ENCODE measurements at regions not wholly inside any gene's neighbourhood (a gene's known extent, or its start where the extent isn't known, plus 50 kb on each side); places are given as distances from the start of the nearest gene placed in this dataset.
"Not testable (repeated sequence)": the region's sequence is repeated elsewhere in the genome, so short reads cannot be mapped to it uniquely, and the experiment has no call there.

DNA sequence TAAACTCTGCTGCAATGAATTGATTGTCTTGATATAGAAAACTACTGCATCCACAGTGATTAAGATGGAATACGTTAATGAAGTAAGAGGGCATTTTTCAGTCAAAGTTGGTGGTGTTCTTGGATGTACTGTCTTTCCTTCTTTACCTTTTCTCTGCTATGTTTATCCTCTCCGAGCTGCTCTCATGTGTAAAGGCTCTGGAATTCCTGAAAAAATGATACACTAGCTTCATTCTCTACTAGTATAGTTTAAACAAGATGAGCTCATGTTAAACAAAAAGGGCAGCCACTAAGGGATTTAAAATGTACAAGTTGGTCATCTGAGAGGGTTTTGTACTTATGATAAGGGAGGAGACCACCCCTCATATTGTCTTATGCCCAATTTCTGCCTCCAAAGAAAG is 504.6 kb upstream of the NECTIN3 start:
- no peak for DNase-seq

- no peak for DNase-seq
These were observed 503.4 kb upstream of the NECTIN3 start for GRCh38 chr3:110568246-110568645.

- no peak for DNase-seq
These were observed 502.5 kb upstream of the NECTIN3 start for GRCh38 chr3:110569073-110569472.

DNA sequence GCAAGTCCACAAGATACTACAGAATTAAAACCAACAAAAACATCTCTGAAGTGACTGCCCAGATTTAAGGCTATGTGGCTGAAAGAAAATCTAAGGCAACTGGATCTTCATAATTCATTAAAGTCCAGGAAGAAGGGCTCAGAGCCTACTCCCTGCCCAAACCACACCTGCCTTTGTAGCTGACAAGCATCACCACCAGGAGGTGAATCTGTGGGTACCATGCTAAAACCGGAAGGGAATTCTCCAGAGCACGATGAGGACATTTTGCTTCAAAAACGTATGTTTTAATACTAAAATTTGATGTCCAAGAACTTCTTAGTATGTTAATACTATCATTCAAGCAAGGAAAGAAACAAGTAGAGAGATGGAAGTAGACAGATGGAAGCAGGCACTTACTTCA is 495.9 kb upstream of the NECTIN3 start:
- DNase-seq, result no peak

GRCh38 chr3:110576960-110577359 is 494.7 kb upstream of the NECTIN3 start:
- no peak for DNase-seq

GRCh38 chr3:110577854-110578253 is 493.8 kb upstream of the NECTIN3 start:
- no peak for DNase-seq

DNA sequence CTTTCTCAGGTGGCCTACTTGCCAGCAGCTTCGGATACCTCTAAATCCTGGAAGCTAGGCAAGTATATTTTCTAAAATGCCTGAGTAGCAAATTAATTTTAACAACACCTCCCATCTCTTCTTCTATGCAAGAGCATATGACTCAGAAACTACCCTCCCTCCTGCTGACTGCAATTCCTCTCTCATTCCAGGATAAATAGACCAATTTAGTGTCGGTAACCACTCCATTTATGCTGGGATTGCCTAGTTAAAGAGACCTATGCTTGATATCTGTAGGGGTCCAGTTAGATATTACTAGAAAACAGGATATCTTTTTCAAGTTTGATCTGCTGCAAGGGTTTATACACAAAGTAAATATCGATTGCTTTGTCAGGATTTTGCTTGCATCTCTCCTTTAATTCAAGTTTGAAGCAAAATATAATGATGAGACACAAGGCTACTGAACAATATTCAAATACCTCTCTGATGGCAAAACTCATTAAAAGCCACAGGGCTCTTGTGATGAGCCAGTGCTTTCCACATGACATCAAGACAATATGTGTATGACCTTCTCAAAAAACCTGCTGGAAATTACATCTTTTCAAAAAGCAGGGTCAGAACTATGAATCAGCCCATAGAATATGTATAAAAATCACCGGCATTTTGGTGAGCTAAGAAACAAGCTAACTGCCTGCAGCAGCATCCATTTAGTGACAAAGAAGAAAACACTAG is 491.6 kb upstream of the NECTIN3 start:
- no peak for DNase-seq

DNA sequence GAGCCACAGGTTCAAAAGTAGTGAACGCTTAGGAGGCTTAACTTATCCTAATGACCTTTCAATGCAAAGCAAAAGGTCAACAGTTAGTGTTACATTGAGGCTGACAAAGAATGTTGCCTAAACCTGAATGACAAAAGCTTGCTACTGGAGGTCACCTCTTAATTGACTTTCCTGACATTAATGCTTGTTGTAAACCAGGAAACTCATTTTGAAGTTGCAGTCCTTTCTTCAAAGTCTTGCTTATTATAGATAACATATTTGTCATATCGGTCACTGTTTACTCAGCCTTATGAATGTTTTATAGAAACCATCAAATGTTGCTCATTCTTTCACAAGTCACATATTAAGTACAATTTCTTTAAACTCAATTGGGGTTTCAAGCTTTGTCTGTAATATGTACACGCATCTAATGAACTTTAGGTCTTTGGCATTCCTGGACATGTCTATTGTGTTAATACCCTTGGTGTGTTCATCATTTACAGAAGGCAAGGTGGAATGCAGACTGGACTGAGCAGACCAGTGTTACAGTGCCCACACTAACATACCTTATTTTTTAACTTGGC is 488.2 kb upstream of the NECTIN3 start:
- no peak for DNase-seq

DNA sequence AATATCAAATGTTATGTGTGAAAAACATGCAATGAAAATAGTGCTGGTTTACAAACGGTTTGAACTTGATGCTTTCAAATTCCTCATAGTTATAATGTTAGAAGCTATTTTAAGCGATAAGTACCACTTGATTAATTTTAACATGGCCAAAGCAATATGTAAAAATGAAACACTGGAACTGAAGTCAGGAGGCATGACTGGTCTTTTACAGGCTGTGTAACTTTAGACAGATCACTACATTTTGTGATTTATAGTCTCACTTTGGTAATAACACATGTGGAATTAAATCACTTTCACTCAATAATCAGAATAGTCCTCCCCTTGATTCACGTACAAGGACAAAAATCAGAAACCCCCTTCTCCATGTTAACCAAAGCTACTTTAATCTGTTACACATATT is 482.7 kb upstream of the NECTIN3 start:
- no peak for DNase-seq

DNA sequence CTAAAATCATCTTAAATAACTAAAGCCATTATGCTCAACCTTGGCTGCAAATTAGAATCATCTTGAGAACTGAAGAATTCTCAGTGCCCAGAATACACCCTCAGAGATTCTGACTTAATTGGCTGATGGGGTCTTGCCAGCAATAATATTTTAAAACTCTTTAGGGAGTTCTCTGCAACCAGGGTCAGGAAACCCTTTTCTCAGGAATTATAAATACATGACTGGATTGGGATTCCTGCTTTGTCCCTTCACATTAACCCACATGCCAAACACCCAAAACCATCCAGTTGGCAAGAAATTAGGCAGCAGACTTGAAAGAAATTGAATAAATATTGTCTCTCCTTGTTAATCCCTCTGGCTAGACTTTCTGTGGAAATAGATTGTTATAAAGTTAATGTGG is 482.3 kb upstream of the NECTIN3 start:
- no peak for DNase-seq

DNA sequence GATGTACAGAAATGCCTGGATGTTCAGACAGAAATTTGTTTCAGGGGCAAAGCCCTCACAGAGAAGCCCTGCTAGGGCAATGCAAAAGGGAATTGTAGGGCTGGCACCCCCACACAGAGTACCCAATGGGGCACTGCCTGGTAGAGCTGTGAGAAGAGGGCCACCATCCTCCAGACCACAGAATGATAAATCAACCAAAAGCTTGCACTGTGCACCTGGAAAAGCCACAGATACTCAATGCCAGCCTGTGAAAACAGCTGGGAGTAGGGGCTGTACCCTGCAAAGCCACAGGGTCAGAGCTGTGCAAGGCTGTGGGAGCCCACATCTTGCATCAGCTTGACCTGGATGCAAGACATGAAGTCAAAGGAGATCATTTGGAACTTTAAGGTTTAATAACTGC is 477.9 kb upstream of the NECTIN3 start:
- DNase-seq, result no peak

- no peak for DNase-seq
These were observed 472.6 kb upstream of the NECTIN3 start for GRCh38 chr3:110598847-110599490.

GRCh38 chr3:110608566-110608965 is 463.1 kb upstream of the NECTIN3 start:
- no peak for DNase-seq

DNA sequence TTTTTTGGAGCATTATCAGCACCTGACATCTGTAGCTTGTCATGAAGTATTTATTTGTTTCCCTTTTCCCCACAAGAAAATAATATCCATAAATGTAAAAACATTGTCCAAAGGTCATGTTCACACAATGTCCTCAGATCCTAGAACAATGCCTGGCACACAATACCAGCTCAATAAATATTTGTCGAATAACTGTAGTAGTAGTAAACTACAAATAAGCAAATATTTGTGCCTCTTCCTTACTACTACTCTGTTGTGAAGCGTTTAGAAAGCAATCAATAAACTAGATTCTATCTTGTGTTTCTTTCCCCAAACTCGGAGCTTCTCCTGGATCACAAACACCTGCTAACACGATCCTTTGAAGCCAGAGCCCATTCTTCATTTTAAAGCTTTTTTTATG is 459.6 kb upstream of the NECTIN3 start:
- no peak for DNase-seq

- no peak for DNase-seq
These were observed 457.4 kb upstream of the NECTIN3 start for GRCh38 chr3:110614186-110614585.

DNA sequence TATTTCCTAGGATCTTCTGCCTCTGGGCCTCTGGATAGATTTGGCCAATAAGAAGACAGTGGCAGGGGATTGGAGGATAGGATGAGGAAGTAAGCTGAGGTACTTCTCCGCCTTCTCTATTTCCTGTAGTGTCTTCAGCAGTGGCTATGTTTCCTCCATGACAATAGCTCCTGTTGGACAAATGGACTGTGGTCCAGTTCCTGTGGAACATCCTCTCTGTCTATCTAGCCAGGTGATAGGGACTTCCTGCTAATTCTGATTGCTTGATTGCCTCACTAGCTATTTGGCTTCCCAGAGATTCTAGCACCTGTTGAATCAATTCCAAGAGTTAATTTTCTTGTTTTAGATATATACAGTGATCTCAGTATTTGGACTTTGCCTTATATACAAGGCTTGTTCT is 456.2 kb upstream of the NECTIN3 start:
- DNase-seq, result no peak

GRCh38 chr3:110618512-110619226 is 452.9 kb upstream of the NECTIN3 start:
- no peak for DNase-seq

- DNase-seq, result no peak
These were observed 451.5 kb upstream of the NECTIN3 start for GRCh38 chr3:110620118-110620517.

- DNase-seq, result no peak
These were observed 448.0 kb upstream of the NECTIN3 start for GRCh38 chr3:110623571-110623970.

DNA sequence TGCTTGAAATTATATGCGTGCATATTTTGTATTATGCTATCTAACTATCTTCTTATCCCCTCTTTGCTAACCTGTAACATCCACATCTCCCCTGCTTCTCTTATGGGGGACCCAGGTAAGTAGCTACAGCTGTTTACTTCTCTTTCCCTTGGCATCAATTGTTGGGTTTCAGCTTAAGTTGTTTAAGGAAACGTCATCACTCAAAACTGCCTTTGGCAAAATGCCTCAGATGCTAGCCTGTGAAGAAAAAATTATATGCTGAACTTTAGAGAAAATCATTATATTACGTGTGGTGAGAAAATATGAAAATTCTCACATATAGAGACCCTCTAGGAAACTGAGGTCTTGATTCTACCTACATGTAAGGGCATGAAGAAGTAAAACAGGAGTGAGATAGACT is 447.0 kb upstream of the NECTIN3 start:
- DNase-seq, result no peak

- no peak for DNase-seq
These were observed 446.3 kb upstream of the NECTIN3 start for GRCh38 chr3:110625201-110625747.

- DNase-seq, result not testable (repeated sequence)
These were observed 444.9 kb upstream of the NECTIN3 start for GRCh38 chr3:110626652-110627111.

- DNase-seq, result no peak
These were observed 442.8 kb upstream of the NECTIN3 start for GRCh38 chr3:110628650-110629301.
